Fibroblast of villous mesenchyme (primary cell): ENCODE measurements at regions not wholly inside any gene's neighbourhood (a gene's known extent, or its start where the extent isn't known, plus 50 kb on each side); places are given as distances from the start of the nearest gene placed in this dataset.

ENCODE experiments used
- DNase-seq: peaks from one replicate; pipeline ENCODE4 v3.0.0-alpha.2; 2010; ENCODE audit warnings: low read depth
- H3K4me3 ChIP-seq: 2 replicates; pipeline ENCODE4 v1.5.1; 2011; ENCODE audit warnings: low read depth, mild to moderate bottlenecking, low read length
- TF ChIP-seq, protein P1 (sequence below): IDR thresholded peaks from 2 replicates; pipeline ENCODE4 v1.5.1; 2012; ENCODE audit warnings: low read depth, mild to moderate bottlenecking, low read length; ENCODE audit not compliant: insufficient read depth

DNA sequence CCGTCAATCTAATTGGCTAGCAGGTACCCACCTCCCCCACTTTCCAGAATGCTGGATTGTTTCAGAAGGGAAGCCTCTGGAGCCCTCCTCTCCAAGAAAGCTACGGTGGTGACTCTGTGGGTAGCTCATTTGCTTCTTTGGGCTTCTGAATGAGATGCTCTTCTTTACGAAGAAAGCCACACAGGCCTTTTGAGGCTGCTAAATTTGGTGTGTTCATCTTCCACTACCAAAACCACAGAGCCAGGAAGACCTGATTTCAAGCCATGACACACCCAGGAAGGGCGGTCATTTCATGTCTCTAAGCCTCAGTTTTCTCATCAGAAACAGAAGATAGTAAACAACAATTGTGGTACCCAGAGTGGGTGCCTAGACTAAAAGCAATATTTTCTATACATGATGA, 901.2 kb downstream of the KCNMA1 start:
- DNase-seq = no peak
- TF ChIP-seq, protein P1, sequence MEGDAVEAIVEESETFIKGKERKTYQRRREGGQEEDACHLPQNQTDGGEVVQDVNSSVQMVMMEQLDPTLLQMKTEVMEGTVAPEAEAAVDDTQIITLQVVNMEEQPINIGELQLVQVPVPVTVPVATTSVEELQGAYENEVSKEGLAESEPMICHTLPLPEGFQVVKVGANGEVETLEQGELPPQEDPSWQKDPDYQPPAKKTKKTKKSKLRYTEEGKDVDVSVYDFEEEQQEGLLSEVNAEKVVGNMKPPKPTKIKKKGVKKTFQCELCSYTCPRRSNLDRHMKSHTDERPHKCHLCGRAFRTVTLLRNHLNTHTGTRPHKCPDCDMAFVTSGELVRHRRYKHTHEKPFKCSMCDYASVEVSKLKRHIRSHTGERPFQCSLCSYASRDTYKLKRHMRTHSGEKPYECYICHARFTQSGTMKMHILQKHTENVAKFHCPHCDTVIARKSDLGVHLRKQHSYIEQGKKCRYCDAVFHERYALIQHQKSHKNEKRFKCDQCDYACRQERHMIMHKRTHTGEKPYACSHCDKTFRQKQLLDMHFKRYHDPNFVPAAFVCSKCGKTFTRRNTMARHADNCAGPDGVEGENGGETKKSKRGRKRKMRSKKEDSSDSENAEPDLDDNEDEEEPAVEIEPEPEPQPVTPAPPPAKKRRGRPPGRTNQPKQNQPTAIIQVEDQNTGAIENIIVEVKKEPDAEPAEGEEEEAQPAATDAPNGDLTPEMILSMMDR = no peak

GRCh38 chr10:76735866-76736265, 901.7 kb downstream of the KCNMA1 start:
- no peak overlapping the region for H3K4me3 ChIP-seq
- TF ChIP-seq, protein P1 = no peak
- DNase-seq = no peak

More for the DNA sequence above, 901.2 kb downstream of the KCNMA1 start:
- H3K4me3 ChIP-seq = no peak overlapping the region

DNA sequence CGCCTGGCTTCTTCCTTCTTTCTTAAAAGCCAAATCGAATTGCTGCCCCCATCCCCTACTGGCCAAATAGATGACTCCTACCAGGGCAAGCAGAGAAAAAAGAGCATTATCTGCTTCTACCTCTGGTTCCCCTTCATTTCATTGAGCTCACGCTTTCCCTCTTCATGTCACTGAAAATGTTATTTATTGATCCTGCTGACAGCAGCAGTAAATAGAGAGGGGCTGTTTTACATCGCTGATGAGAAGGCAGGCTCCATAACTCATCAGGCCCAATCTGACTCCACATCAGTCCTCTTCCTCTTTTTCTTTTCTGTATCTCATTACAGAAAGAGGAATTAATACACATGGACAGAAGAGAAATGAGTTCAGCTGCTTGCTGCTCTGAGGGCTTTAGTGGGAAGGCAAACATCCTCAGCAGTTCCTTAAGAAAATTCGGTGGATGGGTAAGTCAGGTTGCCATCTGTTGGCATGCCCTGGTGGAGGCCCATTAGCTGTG, 904.1 kb downstream of the KCNMA1 start:
- no peak overlapping the region for H3K4me3 ChIP-seq
- TF ChIP-seq, protein P1 = no peak
- no peak for DNase-seq

- TF ChIP-seq, protein P1 = no peak
- no peak for DNase-seq
- H3K4me3 ChIP-seq = no peak overlapping the region
Measured at GRCh38 chr10:76732306-76732705, 905.3 kb downstream of the KCNMA1 start.

DNA sequence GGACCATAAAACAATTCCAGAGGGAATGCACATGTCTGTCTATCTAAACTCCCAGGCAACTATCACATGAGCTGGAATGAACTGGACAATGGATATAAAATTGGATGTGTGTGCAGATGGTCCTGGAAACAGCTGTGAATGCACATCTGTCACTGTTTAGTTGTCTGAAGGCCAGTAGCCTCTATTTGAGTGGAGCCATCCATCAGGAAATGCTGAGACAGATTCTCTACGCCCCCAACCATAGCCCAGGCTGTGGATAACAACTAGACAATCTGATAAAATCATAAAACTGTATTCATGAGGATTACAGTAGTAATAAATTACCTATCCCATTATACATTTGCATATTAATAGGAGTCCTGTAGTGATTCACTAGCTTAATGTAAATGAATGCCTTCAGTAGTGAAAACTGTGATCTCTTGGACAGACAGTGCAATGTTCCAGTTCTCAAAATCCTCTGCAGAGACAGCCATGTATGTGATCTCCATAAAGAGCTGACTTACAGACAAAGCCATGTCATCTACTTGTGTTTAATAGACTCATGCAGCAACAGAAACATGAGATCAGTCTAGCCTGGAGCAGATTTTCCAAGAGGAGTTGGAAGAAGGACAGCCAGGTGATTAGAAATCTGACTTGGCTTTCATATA, 907.6 kb downstream of the KCNMA1 start:
- no peak for DNase-seq
- H3K4me3 ChIP-seq = no peak overlapping the region
- TF ChIP-seq, protein P1 = no peak

DNA sequence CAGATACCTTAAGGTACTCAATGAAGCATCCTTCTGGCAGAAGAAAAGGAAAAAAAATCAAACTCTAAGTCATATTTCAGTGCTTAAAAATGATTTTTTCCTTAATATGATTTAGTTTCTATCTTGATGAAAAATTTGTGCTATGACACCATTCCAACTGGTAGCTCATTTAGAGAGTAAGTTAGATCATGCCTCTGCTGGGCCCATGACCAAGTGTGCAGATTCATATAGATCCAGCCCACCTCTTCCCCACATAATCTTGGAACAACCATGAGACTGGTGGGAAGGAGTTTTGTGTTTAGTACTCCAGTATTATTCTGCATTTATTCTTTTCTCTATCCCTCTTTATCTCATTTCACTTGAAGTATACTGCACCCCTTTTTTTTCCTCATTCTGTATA, 908.3 kb downstream of the KCNMA1 start:
- no peak overlapping the region for H3K4me3 ChIP-seq
- TF ChIP-seq, protein P1 = no peak
- no peak for DNase-seq

DNA sequence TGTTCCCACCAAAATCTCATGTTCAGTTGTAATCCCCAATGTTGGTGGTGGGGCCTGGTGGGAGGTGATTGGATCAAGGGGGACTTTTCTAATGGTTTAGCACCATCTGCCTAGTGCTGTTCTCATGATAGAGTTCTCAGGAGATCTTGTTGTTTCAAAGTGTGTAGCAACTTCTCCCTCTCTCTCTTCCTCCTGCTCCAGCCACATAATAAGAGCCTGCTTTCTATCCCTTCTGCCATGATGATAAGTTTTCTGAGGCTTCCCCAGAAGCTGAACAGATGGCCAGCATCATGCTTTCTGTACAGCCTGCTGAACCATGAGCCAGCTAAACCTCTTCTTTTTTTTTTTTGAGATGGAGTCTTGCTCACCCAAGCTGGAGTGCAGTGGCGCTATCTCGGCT, 910.6 kb downstream of the KCNMA1 start:
- DNase-seq = no peak
- TF ChIP-seq, protein P1 = no peak
- no peak overlapping the region for H3K4me3 ChIP-seq
